Lower leg skin (tissue), 3 donors: ENCODE measurements at regions not wholly inside any gene's neighbourhood (a gene's known extent, or its start where the extent isn't known, plus 50 kb on each side); places are given as distances from the start of the nearest gene placed in this dataset.

Experiments used
- POLR2A ChIP-seq, 2 donors: fragments of 450-650 bp; IDR thresholded peaks; one replicate each; pipeline ENCODE4 v1.6.1; 2016 to 2017; ENCODE audit warnings: antibody characterized with exemption in 2 of 2, mild to moderate bottlenecking in 1 of 2, moderate library complexity in 1 of 2
- TF ChIP-seq, protein P1 (sequence below), 3 donors: fragments of 450-650 bp; IDR thresholded peaks; one replicate each; pipeline ENCODE4 v1.5.1; 2016; ENCODE audit warnings: antibody characterized with exemption in 3 of 3, mild to moderate bottlenecking in 3 of 3, moderate library complexity in 2 of 3

DNA sequence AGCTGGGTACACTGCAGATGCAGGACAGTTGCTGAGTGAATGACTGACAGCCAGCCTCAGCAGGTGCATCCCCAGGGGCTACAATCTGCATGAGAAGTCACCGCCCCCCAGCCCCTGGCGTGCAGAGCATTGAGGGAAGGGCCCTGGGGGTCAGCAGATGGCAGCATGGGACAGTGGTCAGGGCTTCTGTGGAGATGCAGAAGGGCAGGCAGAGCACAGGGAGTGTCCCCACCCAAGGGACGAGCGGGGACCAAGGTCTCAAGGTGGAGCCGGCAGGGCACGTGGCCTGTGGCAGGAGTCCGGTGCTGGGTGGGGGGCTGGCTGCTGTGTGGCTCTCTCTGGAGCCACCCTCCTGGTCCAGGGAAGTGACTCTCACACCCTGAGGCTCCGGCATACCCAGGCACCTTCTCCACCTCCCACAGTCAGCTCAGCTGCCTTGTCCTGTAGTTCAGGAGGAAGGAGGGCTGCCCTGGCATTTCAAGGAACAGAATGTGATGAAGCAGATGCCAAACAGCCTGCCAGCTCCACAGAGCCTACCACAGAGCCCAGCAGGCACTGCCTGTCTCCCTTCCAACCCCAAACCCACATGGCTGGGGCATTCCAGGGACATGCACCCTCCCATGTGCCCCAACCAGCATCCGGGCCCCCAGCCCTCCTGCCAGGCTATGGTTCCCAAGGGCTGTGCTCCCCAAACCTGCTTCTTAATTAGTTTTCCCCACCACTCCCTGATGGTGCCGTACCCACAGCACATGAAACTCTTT is 114.5 kb downstream of the TMEM130 start:
- TF ChIP-seq, protein P1, sequence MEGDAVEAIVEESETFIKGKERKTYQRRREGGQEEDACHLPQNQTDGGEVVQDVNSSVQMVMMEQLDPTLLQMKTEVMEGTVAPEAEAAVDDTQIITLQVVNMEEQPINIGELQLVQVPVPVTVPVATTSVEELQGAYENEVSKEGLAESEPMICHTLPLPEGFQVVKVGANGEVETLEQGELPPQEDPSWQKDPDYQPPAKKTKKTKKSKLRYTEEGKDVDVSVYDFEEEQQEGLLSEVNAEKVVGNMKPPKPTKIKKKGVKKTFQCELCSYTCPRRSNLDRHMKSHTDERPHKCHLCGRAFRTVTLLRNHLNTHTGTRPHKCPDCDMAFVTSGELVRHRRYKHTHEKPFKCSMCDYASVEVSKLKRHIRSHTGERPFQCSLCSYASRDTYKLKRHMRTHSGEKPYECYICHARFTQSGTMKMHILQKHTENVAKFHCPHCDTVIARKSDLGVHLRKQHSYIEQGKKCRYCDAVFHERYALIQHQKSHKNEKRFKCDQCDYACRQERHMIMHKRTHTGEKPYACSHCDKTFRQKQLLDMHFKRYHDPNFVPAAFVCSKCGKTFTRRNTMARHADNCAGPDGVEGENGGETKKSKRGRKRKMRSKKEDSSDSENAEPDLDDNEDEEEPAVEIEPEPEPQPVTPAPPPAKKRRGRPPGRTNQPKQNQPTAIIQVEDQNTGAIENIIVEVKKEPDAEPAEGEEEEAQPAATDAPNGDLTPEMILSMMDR (IDR thresholded peaks at IDR 0.05) = no peak
- TF ChIP-seq POLR2A (IDR thresholded peaks at IDR 0.05) = no peak
